ENCODE measurements at regions not wholly inside any gene's neighbourhood (a gene's known extent, or its start where the extent isn't known, plus 50 kb on each side); places are given as distances from the start of the nearest gene placed in this dataset.

DNA sequence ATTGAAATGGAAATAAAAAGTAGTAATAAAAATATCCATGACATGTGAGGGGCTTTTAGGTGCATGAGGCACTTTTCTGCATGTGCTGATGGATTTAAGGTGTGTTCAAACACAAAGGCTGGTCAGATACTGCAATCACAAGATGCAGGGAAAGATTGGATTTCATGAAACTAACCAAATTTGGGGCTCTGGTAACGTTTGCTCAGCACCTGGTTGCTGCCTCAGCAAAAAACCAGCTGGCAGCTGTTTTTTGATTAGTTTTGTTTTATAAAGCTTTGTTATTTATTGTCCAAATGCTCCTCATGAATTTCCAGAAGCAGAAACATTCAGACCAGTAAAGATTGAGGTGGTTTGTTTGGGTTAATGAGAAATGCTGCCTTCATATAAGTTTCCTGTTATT is 195.7 kb upstream of the NRG3 start:
- DNase-seq (ENCODE audit: low read depth): no peak
- TF ChIP-seq, protein P1, sequence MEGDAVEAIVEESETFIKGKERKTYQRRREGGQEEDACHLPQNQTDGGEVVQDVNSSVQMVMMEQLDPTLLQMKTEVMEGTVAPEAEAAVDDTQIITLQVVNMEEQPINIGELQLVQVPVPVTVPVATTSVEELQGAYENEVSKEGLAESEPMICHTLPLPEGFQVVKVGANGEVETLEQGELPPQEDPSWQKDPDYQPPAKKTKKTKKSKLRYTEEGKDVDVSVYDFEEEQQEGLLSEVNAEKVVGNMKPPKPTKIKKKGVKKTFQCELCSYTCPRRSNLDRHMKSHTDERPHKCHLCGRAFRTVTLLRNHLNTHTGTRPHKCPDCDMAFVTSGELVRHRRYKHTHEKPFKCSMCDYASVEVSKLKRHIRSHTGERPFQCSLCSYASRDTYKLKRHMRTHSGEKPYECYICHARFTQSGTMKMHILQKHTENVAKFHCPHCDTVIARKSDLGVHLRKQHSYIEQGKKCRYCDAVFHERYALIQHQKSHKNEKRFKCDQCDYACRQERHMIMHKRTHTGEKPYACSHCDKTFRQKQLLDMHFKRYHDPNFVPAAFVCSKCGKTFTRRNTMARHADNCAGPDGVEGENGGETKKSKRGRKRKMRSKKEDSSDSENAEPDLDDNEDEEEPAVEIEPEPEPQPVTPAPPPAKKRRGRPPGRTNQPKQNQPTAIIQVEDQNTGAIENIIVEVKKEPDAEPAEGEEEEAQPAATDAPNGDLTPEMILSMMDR (IDR thresholded peaks at IDR 0.05; ENCODE audit: low read depth, low read length): no peak
- TF ChIP-seq POLR2A (IDR thresholded peaks at IDR 0.05; ENCODE audit: extremely low read depth, insufficient read length) (no peak), MYC (IDR thresholded peaks at IDR 0.05; ENCODE audit: low read depth, low read length) (no peak), MAX (IDR thresholded peaks at IDR 0.05; ENCODE audit: low read depth, low read length) (no peak)
- no peak overlapping the region for H3K4me3 ChIP-seq (ENCODE audit: low read depth, low read length)

- no peak for DNase-seq (ENCODE audit: low read depth)
- no peak overlapping the region for H3K4me3 ChIP-seq (ENCODE audit: low read depth, low read length)
- TF ChIP-seq MYC (IDR thresholded peaks at IDR 0.05; ENCODE audit: low read depth, low read length) (no peak), MAX (IDR thresholded peaks at IDR 0.05; ENCODE audit: low read depth, low read length) (no peak), POLR2A (IDR thresholded peaks at IDR 0.05; ENCODE audit: extremely low read depth, insufficient read length) (no peak)
- TF ChIP-seq, protein P1 (IDR thresholded peaks at IDR 0.05; ENCODE audit: low read depth, low read length): no peak
Observed at GRCh38 chr10:81680359-81680758, 194.6 kb upstream of the NRG3 start.

DNA sequence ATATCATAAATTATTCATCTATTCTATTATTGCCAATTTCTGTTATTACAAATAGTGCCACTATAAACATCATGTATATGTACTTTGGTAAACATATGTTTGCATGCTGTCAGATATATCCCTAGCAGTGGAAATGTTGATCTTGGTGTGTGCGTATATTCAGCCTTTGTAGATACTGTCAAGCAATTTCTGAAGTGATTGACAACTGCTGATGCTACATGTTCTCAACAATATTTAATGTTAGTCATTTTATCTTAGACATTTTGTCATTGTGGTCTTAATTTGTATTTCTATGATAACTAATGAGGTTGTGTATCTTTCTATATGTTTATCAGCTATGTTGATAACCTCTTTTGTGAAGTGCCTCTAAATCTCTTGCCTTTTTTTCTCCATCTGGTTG is 186.5 kb upstream of the NRG3 start:
- TF ChIP-seq MAX (IDR thresholded peaks at IDR 0.05; ENCODE audit: low read depth, low read length): no peak
- TF ChIP-seq, protein P1 (IDR thresholded peaks at IDR 0.05; ENCODE audit: low read depth, low read length): no peak
- no peak for TF ChIP-seq POLR2A (IDR thresholded peaks at IDR 0.05; ENCODE audit: extremely low read depth, insufficient read length)
- TF ChIP-seq MYC (IDR thresholded peaks at IDR 0.05; ENCODE audit: low read depth, low read length): no peak
- no peak for DNase-seq (ENCODE audit: low read depth)

DNA sequence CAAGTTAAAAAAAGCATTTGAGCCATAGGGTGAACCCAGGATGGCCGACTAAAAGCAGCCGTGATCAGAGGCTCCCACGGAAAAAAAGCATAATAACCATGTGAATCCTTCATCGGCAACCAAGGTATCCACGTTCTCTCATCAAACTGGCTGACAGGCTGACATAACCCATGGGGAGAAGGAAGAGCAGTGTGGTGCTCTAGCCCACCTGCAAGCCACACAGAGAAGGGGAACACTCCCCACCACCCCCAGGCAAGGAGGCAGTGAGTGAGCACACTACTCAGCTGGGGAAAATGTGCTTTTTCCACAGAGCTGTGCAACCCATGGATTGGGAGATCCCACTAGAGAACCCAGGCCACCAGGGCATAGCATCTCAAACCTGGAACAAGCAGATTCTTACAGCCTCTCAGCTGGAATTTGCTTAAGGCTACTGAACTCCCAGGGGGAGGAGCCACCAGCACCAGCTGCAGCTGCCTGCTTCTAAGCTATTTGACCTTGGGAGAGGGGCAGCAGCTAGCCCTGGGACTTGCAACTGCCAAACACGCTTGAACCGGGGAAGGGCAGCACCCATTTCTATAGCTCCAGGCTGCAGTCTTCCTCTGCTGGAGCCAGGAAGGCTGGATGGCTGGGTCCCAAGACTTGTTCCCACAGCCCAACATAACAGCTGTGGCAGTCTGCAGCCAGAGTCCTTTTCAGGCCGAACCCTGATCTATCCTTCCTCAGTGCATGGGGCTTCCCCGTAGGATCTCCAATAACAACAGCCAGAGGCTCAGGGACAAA is 178.2 kb upstream of the NRG3 start:
- no peak for DNase-seq (ENCODE audit: low read depth)
- H3K4me3 ChIP-seq (ENCODE audit: low read depth, low read length): no peak overlapping the region
- TF ChIP-seq MAX (IDR thresholded peaks at IDR 0.05; ENCODE audit: low read depth, low read length): no peak
- no peak for TF ChIP-seq POLR2A (IDR thresholded peaks at IDR 0.05; ENCODE audit: extremely low read depth, insufficient read length)
- no peak for TF ChIP-seq MYC (IDR thresholded peaks at IDR 0.05; ENCODE audit: low read depth, low read length)
- TF ChIP-seq, protein P1 (IDR thresholded peaks at IDR 0.05; ENCODE audit: low read depth, low read length): no peak

More for the DNA sequence above, 186.5 kb upstream of the NRG3 start:
- H3K4me3 ChIP-seq (ENCODE audit: low read depth, low read length): no peak overlapping the region

DNA sequence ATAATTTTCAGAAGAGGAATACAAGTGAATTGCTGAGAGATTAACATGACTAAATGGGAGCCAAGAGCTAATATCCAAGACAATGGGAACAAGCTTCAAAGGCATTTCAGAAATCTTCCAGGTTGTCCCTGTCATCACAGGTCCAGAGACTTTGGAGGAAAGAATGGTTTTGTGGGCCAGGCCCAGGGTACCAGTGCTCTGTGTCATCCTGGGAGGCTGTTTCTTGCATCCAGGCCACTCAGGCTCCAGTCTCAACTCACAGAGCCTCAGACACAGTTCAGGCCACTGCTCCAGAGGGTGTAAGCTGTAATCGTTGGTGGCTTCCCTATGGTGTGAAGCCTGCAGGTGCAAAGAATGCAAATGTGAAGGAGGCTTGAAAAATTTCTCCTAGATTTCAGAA is 170.4 kb upstream of the NRG3 start:
- no peak for DNase-seq (ENCODE audit: low read depth)
- no peak overlapping the region for H3K4me3 ChIP-seq (ENCODE audit: low read depth, low read length)
- TF ChIP-seq, protein P1 (IDR thresholded peaks at IDR 0.05; ENCODE audit: low read depth, low read length): no peak
- TF ChIP-seq MAX (IDR thresholded peaks at IDR 0.05; ENCODE audit: low read depth, low read length) (no peak), POLR2A (IDR thresholded peaks at IDR 0.05; ENCODE audit: extremely low read depth, insufficient read length) (no peak), MYC (IDR thresholded peaks at IDR 0.05; ENCODE audit: low read depth, low read length) (no peak)
